ENCODE measurements at regions not wholly inside any gene's neighbourhood (a gene's known extent, or its start where the extent isn't known, plus 50 kb on each side); places are given as distances from the start of the nearest gene placed in this dataset.

- H3K4me3 ChIP-seq, result no peak overlapping the region
- no peak for DNase-seq
- intact Hi-C loops (cut with DNase I; ENCODE audit: low total_unique reads), result no loop called here
- in situ Hi-C loops (cut with MboI; ENCODE audit: low pct_ligation_motif_present in 1 of 4, low pct_unique_long_range_greater_than_20kb in 1 of 4, low sequenced_read_pairs in 3 of 4), result no loop called here
- H3K27me3 ChIP-seq, result peaks cover 76% of the 10 kb centered on the region
- no peaks in the 10 kb centered on the region for H3K4me1 ChIP-seq
- no peak overlapping the region for H3K27ac ChIP-seq
- no peaks in the 10 kb centered on the region for H3K9me3 ChIP-seq
- no peak for TF ChIP-seq EP300 (IDR thresholded peaks at IDR 0.05; ENCODE audit: low read depth)
- no peak for TF ChIP-seq CTCF (IDR thresholded peaks at IDR 0.05)
- TF ChIP-seq POLR2A (IDR thresholded peaks at IDR 0.05), result no peak
- no peak for TF ChIP-seq POLR2AphosphoS5 (IDR thresholded peaks at IDR 0.05)
- no peaks in the 10 kb centered on the region for H3K36me3 ChIP-seq
- 30 to 34% methylated on average over 3 to 11 of the region's 11 CpGs for WGBS, 2 donors (ENCODE audit: low coverage in 1 of 2)
Measured at GRCh38 chr16:73546341-73546845, 498.5 kb upstream of the ZFHX3 start.

- WGBS, 2 donors (ENCODE audit: low coverage in 1 of 2), result 55 to 68% methylated on average over 5 of the region's 5 CpGs
- intact Hi-C loops (cut with DNase I; ENCODE audit: low total_unique reads), result no loop called here
- in situ Hi-C loops (cut with MboI; ENCODE audit: low pct_ligation_motif_present in 1 of 4, low pct_unique_long_range_greater_than_20kb in 1 of 4, low sequenced_read_pairs in 3 of 4), result no loop called here
Measured at GRCh38 chr16:73545755-73546154, 497.8 kb upstream of the ZFHX3 start.

GRCh38 chr16:73545290-73545689 is 497.4 kb upstream of the ZFHX3 start:
- TF ChIP-seq CTCF (IDR thresholded peaks at IDR 0.05) (no peak), POLR2AphosphoS5 (IDR thresholded peaks at IDR 0.05) (no peak), EP300 (IDR thresholded peaks at IDR 0.05; ENCODE audit: low read depth) (no peak), POLR2A (IDR thresholded peaks at IDR 0.05) (no peak)
- 45 to 71% methylated on average over 5 to 8 of the region's 8 CpGs for WGBS, 2 donors (ENCODE audit: low coverage in 1 of 2)

More at GRCh38 chr16:73545755-73546154, 497.8 kb upstream of the ZFHX3 start:
- DNase-seq, result no peak
- Histone ChIP-seq H3K4me1 (no peaks in the 10 kb centered on the region), H3K27me3 (peaks cover 76% of the 10 kb centered on the region), H3K36me3 (no peaks in the 10 kb centered on the region), H3K9me3 (no peaks in the 10 kb centered on the region), H3K4me3 (no peak overlapping the region), H3K27ac (no peak overlapping the region)
- TF ChIP-seq POLR2A (IDR thresholded peaks at IDR 0.05) (no peak), EP300 (IDR thresholded peaks at IDR 0.05; ENCODE audit: low read depth) (no peak)

GRCh38 chr16:73544826-73545225 is 496.9 kb upstream of the ZFHX3 start:
- Histone ChIP-seq H3K27me3 (peaks cover 72% of the 10 kb centered on the region), H3K36me3 (no peaks in the 10 kb centered on the region), H3K9me3 (no peaks in the 10 kb centered on the region), H3K4me3 (no peak overlapping the region), H3K27ac (no peak overlapping the region), H3K4me1 (no peaks in the 10 kb centered on the region)
- 45% methylated on average over 8 of the region's 8 CpGs; no CpG with 5 or more reads in 1 of the 2 donors for WGBS, 2 donors (ENCODE audit: low coverage in 1 of 2)
- intact Hi-C loops (cut with DNase I; ENCODE audit: low total_unique reads), result no loop called here
- TF ChIP-seq CTCF (IDR thresholded peaks at IDR 0.05), result no peak
- TF ChIP-seq POLR2A (IDR thresholded peaks at IDR 0.05), result no peak
- no peak for TF ChIP-seq EP300 (IDR thresholded peaks at IDR 0.05; ENCODE audit: low read depth)
- no peak for TF ChIP-seq POLR2AphosphoS5 (IDR thresholded peaks at IDR 0.05)
- no peak for DNase-seq
- in situ Hi-C loops (cut with MboI; ENCODE audit: low pct_ligation_motif_present in 1 of 4, low pct_unique_long_range_greater_than_20kb in 1 of 4, low sequenced_read_pairs in 3 of 4), result no loop called here

More at GRCh38 chr16:73545290-73545689, 497.4 kb upstream of the ZFHX3 start:
- DNase-seq, result no peak
- in situ Hi-C loops (cut with MboI; ENCODE audit: low pct_ligation_motif_present in 1 of 4, low pct_unique_long_range_greater_than_20kb in 1 of 4, low sequenced_read_pairs in 3 of 4), result no loop called here
- Histone ChIP-seq H3K9me3 (no peaks in the 10 kb centered on the region), H3K27me3 (peaks cover 76% of the 10 kb centered on the region), H3K36me3 (no peaks in the 10 kb centered on the region), H3K4me1 (no peaks in the 10 kb centered on the region), H3K27ac (no peak overlapping the region), H3K4me3 (no peak overlapping the region)
- intact Hi-C loops (cut with DNase I; ENCODE audit: low total_unique reads), result no loop called here
